ENCODE measurements at regions not wholly inside any gene's neighbourhood (a gene's known extent, or its start where the extent isn't known, plus 50 kb on each side); places are given as distances from the start of the nearest gene placed in this dataset.
A peak's percentile ranks its signal among the peaks of the same experiment; 100 is the strongest.
"Not testable (repeated sequence)": the region's sequence is repeated elsewhere in the genome, so short reads cannot be mapped to it uniquely, and the experiment has no call there.

DNA sequence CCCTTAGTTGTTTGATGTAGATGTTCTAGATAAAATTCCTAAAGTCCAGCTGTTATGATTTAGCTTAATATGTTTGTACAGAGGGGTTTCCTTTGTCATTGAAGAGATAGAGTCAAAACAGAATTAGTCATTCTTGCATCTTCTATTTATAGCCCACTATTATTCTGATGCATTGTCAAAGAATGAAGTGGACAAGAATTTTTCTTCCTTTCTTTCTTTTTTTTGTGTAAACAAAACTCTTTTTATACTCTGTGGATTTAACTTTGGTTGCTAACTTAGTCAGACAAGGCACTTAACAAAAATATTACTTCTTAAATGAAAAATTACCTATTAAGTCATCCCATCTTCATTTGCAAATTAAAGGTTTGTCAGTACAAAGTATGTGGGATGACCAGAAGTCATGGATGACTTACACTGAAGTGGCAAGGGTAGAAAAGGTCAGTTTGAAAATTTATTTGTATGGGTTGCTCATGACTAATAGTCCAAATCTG is 215.6 kb upstream of the DDHD1 start:
- FAIRE-seq (no peak), DNase-seq (ENCODE audit: insufficient read length, low spot score) (no peak)
- no peak for TF ChIP-seq POLR2AphosphoS5 (IDR thresholded peaks at IDR 0.05; ENCODE audit: low read depth, low read length)
- no peak for TF ChIP-seq PAX5 (IDR thresholded peaks at IDR 0.05; ENCODE audit: insufficient read depth, low read length, severe bottlenecking)
- no peak for TF ChIP-seq TAF1 (IDR thresholded peaks at IDR 0.05; ENCODE audit: low read depth, low read length)
- TF ChIP-seq POU2F2 (IDR thresholded peaks at IDR 0.05; ENCODE audit: low read depth, low read length): no peak
- no peak for TF ChIP-seq POLR2A (IDR thresholded peaks at IDR 0.05; ENCODE audit: low read depth, low read length)
- no peak for TF ChIP-seq SPI1 (IDR thresholded peaks at IDR 0.05; ENCODE audit: low read depth, low read length)

DNA sequence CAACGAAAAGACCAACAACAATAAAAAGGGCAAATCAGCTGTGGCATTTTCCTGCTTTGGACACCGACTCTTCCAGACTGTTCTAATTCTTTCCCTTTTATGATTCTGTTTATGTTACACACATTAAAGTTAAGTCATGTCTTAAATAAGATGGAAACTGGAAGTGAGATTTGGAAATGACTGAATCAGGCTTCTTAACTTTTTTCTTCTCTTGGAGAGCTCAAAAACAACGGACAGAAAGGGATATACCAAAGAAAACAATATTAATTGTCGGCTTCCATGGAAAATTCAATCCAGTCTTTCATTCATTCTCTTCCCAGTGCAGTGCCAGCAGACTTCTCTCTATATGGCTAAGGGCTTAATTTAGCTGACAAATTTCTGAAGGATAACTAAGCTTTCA is 214.9 kb upstream of the DDHD1 start:
- no peak for DNase-seq (ENCODE audit: insufficient read length, low spot score)
- no peak for FAIRE-seq
- TF ChIP-seq PAX5 (IDR thresholded peaks at IDR 0.05; ENCODE audit: insufficient read depth, low read length, severe bottlenecking) (no peak), POLR2AphosphoS5 (IDR thresholded peaks at IDR 0.05; ENCODE audit: low read depth, low read length) (no peak), SPI1 (IDR thresholded peaks at IDR 0.05; ENCODE audit: low read depth, low read length) (no peak), POLR2A (IDR thresholded peaks at IDR 0.05; ENCODE audit: low read depth, low read length) (no peak), TAF1 (IDR thresholded peaks at IDR 0.05; ENCODE audit: low read depth, low read length) (no peak), POU2F2 (IDR thresholded peaks at IDR 0.05; ENCODE audit: low read depth, low read length) (no peak)

DNA sequence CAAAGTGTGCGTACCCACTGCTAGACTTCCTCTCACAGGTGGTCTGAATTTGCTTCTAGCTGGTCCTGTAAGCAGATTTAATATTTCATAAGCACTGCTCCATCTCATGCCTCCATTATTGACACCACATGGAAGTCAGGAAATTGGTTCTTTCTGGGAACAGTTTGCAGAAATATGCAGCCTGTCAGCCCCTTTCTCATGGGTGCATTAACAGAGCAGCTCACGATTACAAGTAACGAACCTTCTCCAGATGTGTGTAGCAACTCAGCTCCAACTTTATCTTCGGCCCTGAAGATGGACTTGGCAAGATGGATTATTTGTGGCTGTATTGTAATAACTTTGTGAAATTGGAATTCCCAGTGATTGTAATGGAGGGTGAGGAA is 214.5 kb upstream of the DDHD1 start:
- no peak for DNase-seq (ENCODE audit: insufficient read length, low spot score)
- FAIRE-seq: no peak
- TF ChIP-seq POLR2AphosphoS5 (IDR thresholded peaks at IDR 0.05; ENCODE audit: low read depth, low read length) (no peak), TAF1 (IDR thresholded peaks at IDR 0.05; ENCODE audit: low read depth, low read length) (no peak), SPI1 (IDR thresholded peaks at IDR 0.05; ENCODE audit: low read depth, low read length) (no peak), PAX5 (IDR thresholded peaks at IDR 0.05; ENCODE audit: insufficient read depth, low read length, severe bottlenecking) (no peak), POLR2A (IDR thresholded peaks at IDR 0.05; ENCODE audit: low read depth, low read length) (no peak), POU2F2 (IDR thresholded peaks at IDR 0.05; ENCODE audit: low read depth, low read length) (no peak)

- DNase-seq (ENCODE audit: insufficient read length, low spot score) (no peak), FAIRE-seq (no peak)
- no peak for TF ChIP-seq POLR2A (IDR thresholded peaks at IDR 0.05; ENCODE audit: low read depth, low read length)
These were observed 212.5 kb upstream of the DDHD1 start for GRCh38 chr14:53365486-53366130.

GRCh38 chr14:53362916-53363315 is 209.8 kb upstream of the DDHD1 start:
- not testable (repeated sequence) for FAIRE-seq; DNase-seq (ENCODE audit: insufficient read length, low spot score)

DNA sequence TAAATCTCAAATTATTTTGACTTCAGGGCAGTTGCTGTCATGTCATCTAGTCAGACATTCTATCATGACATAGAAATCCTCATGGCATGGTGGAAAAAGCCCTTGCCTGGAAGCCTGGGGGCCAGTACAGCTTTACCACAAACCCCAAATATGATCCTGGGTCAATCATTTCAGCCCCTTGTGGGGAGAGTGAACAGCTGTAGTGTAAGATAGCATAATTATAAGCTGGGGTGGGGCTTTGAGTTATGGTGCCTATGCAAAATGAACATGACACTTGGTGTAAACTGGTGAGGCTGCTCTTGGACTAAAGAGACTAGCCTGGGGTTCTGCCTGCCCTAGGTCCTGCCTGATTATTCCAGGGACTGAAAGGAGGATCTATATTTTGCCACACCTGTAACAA is 207.7 kb upstream of the DDHD1 start:
- TF ChIP-seq SPI1 (IDR thresholded peaks at IDR 0.05; ENCODE audit: low read depth, low read length) (no peak), POU2F2 (IDR thresholded peaks at IDR 0.05; ENCODE audit: low read depth, low read length) (no peak), POLR2A (IDR thresholded peaks at IDR 0.05; ENCODE audit: low read depth, low read length) (no peak), POLR2AphosphoS5 (IDR thresholded peaks at IDR 0.05; ENCODE audit: low read depth, low read length) (no peak), PAX5 (IDR thresholded peaks at IDR 0.05; ENCODE audit: insufficient read depth, low read length, severe bottlenecking) (no peak), TAF1 (IDR thresholded peaks at IDR 0.05; ENCODE audit: low read depth, low read length) (no peak)
- DNase-seq (ENCODE audit: insufficient read length, low spot score) (no peak), FAIRE-seq (no peak)

- DNase-seq (ENCODE audit: insufficient read length, low spot score) (no peak), FAIRE-seq (no peak)
- TF ChIP-seq POLR2AphosphoS5 (IDR thresholded peaks at IDR 0.05; ENCODE audit: low read depth, low read length) (no peak), SPI1 (IDR thresholded peaks at IDR 0.05; ENCODE audit: low read depth, low read length) (no peak), PAX5 (IDR thresholded peaks at IDR 0.05; ENCODE audit: insufficient read depth, low read length, severe bottlenecking) (no peak), POLR2A (IDR thresholded peaks at IDR 0.05; ENCODE audit: low read depth, low read length) (no peak), POU2F2 (IDR thresholded peaks at IDR 0.05; ENCODE audit: low read depth, low read length) (no peak), TAF1 (IDR thresholded peaks at IDR 0.05; ENCODE audit: low read depth, low read length) (no peak)
These were observed 205.0 kb upstream of the DDHD1 start for GRCh38 chr14:53358166-53358565.

- FAIRE-seq (no peak), DNase-seq (ENCODE audit: insufficient read length, low spot score) (no peak)
- TF ChIP-seq POLR2AphosphoS5 (IDR thresholded peaks at IDR 0.05; ENCODE audit: low read depth, low read length) (no peak), SPI1 (IDR thresholded peaks at IDR 0.05; ENCODE audit: low read depth, low read length) (no peak), POU2F2 (IDR thresholded peaks at IDR 0.05; ENCODE audit: low read depth, low read length) (no peak), POLR2A (IDR thresholded peaks at IDR 0.05; ENCODE audit: low read depth, low read length) (no peak), TAF1 (IDR thresholded peaks at IDR 0.05; ENCODE audit: low read depth, low read length) (no peak), PAX5 (IDR thresholded peaks at IDR 0.05; ENCODE audit: insufficient read depth, low read length, severe bottlenecking) (no peak)
These were observed 203.4 kb upstream of the DDHD1 start for GRCh38 chr14:53356361-53357150.

GRCh38 chr14:53355581-53356112 is 202.5 kb upstream of the DDHD1 start:
- FAIRE-seq (no peak), DNase-seq (ENCODE audit: insufficient read length, low spot score) (no peak)
- TF ChIP-seq POU2F2 (IDR thresholded peaks at IDR 0.05; ENCODE audit: low read depth, low read length): no peak
- TF ChIP-seq POLR2AphosphoS5 (IDR thresholded peaks at IDR 0.05; ENCODE audit: low read depth, low read length): no peak
- TF ChIP-seq PAX5 (IDR thresholded peaks at IDR 0.05; ENCODE audit: insufficient read depth, low read length, severe bottlenecking): no peak
- peak; percentile 20; the same call in 1 of the 2 replicates for TF ChIP-seq SPI1 (IDR thresholded peaks at IDR 0.05; ENCODE audit: low read depth, low read length)
- TF ChIP-seq TAF1 (IDR thresholded peaks at IDR 0.05; ENCODE audit: low read depth, low read length): no peak
- no peak for TF ChIP-seq POLR2A (IDR thresholded peaks at IDR 0.05; ENCODE audit: low read depth, low read length)
